ENCODE measurements at regions not wholly inside any gene's neighbourhood (a gene's known extent, or its start where the extent isn't known, plus 50 kb on each side); places are given as distances from the start of the nearest gene placed in this dataset.
"Not testable (repeated sequence)": the region's sequence is repeated elsewhere in the genome, so short reads cannot be mapped to it uniquely, and the experiment has no call there.

DNA sequence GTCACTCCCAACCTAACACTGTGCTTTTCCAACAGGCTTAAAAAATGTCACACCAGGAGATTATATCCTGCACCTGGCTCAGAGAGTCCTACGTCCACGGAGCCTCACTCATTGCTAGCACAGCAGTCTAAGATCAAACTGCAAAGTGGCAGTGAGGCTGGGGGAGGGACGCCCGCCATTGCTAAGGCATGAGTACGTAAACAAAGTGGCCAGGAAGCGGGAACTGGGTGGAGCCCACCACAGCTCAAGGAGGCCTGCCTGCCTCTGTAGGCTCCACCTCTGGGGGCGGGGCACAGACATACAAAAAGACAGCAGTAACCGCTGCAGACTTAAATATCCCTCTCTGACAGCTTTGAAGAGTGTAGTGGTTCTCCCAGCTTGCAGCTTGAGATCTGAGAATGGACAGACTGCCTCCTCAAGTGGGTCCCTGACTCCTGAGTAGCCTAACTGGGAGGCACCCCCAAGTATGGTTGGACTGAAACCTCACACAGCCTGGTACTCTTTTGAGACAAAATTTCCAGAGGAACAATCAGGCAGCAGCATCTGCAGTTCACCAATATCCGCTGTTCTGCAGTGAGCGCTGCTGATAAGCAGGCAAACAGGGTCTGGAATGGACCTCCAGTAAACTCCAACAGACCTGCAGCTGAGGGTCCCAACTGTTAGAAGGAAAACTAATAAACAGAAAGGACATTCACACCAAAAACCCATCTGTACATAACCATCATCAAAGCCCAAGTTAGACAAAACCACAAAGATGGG, 2986.4 kb upstream of the OR11H1 start:
- H3K9ac ChIP-seq; H3K27me3 ChIP-seq (ENCODE audit: insufficient read depth); H4K20me1 ChIP-seq (ENCODE audit: insufficient read depth); DNase-seq; H2AFZ ChIP-seq (ENCODE audit: low read depth); POLR2A ChIA-PET; CTCF ChIA-PET; H3F3A ChIP-seq (replicated peaks; ENCODE audit: insufficient read depth); H3K79me2 ChIP-seq (ENCODE audit: insufficient read depth); H3K4me2 ChIP-seq; H3K27ac ChIP-seq (ENCODE audit: low read depth in 2 of 2, low read length in 1 of 2); H3K4me3 ChIP-seq (ENCODE audit: low read depth in 2 of 2, low read length in 1 of 2); H3K9me2 ChIP-seq; H3K36me3 ChIP-seq (replicated peaks in 1 of 2; ENCODE audit: control insufficient read depth in 1 of 2, insufficient read depth in 2 of 2, low read length in 1 of 2); H3K9me3 ChIP-seq; H3K4me1 ChIP-seq (ENCODE audit: control insufficient read depth in 1 of 2, insufficient read depth in 2 of 2, low read depth in 1 of 2, low read length in 1 of 2): not testable (repeated sequence)
- WGBS (ENCODE audit: low lambda C conversion rate) = 8% methylated on average over 8 of the region's 10 CpGs

- H3F3A ChIP-seq (replicated peaks; ENCODE audit: insufficient read depth); H3K27ac ChIP-seq (ENCODE audit: low read depth in 2 of 2, low read length in 1 of 2); H3K9ac ChIP-seq; DNase-seq; H3K4me3 ChIP-seq (ENCODE audit: low read depth in 2 of 2, low read length in 1 of 2); H3K79me2 ChIP-seq (ENCODE audit: insufficient read depth); H3K4me1 ChIP-seq (ENCODE audit: control insufficient read depth in 1 of 2, insufficient read depth in 2 of 2, low read depth in 1 of 2, low read length in 1 of 2); H3K9me3 ChIP-seq; CTCF ChIA-PET; H3K4me2 ChIP-seq; H3K36me3 ChIP-seq (replicated peaks in 1 of 2; ENCODE audit: control insufficient read depth in 1 of 2, insufficient read depth in 2 of 2, low read length in 1 of 2); H4K20me1 ChIP-seq (ENCODE audit: insufficient read depth); H3K27me3 ChIP-seq (ENCODE audit: insufficient read depth); H2AFZ ChIP-seq (ENCODE audit: low read depth); POLR2A ChIA-PET; H3K9me2 ChIP-seq: not testable (repeated sequence)
- WGBS (ENCODE audit: low lambda C conversion rate) = 6% methylated on average over 5 of the region's 5 CpGs
Observed at GRCh38 chr22:12553366-12553765, 2974.6 kb upstream of the OR11H1 start.

GRCh38 chr22:12554648-12555192, 2973.3 kb upstream of the OR11H1 start:
- H3K27me3 ChIP-seq (ENCODE audit: insufficient read depth); H3K9me3 ChIP-seq; H2AFZ ChIP-seq (ENCODE audit: low read depth); CTCF ChIA-PET; H3K27ac ChIP-seq (ENCODE audit: low read depth in 2 of 2, low read length in 1 of 2); DNase-seq; H3F3A ChIP-seq (replicated peaks; ENCODE audit: insufficient read depth); H3K9ac ChIP-seq; H3K36me3 ChIP-seq (replicated peaks in 1 of 2; ENCODE audit: control insufficient read depth in 1 of 2, insufficient read depth in 2 of 2, low read length in 1 of 2); H3K9me2 ChIP-seq; H3K79me2 ChIP-seq (ENCODE audit: insufficient read depth); POLR2A ChIA-PET; H3K4me1 ChIP-seq (ENCODE audit: control insufficient read depth in 1 of 2, insufficient read depth in 2 of 2, low read depth in 1 of 2, low read length in 1 of 2); H4K20me1 ChIP-seq (ENCODE audit: insufficient read depth); H3K4me2 ChIP-seq; H3K4me3 ChIP-seq (ENCODE audit: low read depth in 2 of 2, low read length in 1 of 2): not testable (repeated sequence)
- 10% methylated on average over 9 of the region's 9 CpGs for WGBS (ENCODE audit: low lambda C conversion rate)

- H3K9me3 ChIP-seq; CTCF ChIA-PET; H4K20me1 ChIP-seq (ENCODE audit: insufficient read depth); H3K4me2 ChIP-seq; H3K9ac ChIP-seq; H3K79me2 ChIP-seq (ENCODE audit: insufficient read depth); H3K27me3 ChIP-seq (ENCODE audit: insufficient read depth); H3K4me3 ChIP-seq (ENCODE audit: low read depth in 2 of 2, low read length in 1 of 2); H3K27ac ChIP-seq (ENCODE audit: low read depth in 2 of 2, low read length in 1 of 2); H3K36me3 ChIP-seq (replicated peaks in 1 of 2; ENCODE audit: control insufficient read depth in 1 of 2, insufficient read depth in 2 of 2, low read length in 1 of 2); H3K4me1 ChIP-seq (ENCODE audit: control insufficient read depth in 1 of 2, insufficient read depth in 2 of 2, low read depth in 1 of 2, low read length in 1 of 2); H3F3A ChIP-seq (replicated peaks; ENCODE audit: insufficient read depth); H2AFZ ChIP-seq (ENCODE audit: low read depth); H3K9me2 ChIP-seq; DNase-seq; POLR2A ChIA-PET: not testable (repeated sequence)
Observed at GRCh38 chr22:12571500-12571899, 2956.5 kb upstream of the OR11H1 start.
